ENCODE measurements at regions not wholly inside any gene's neighbourhood (a gene's known extent, or its start where the extent isn't known, plus 50 kb on each side); places are given as distances from the start of the nearest gene placed in this dataset.

GRCh38 chr18:73286584-73286983 lies 418.8 kb upstream of the NETO1 start:
- Histone ChIP-seq H3K9ac (ENCODE audit: insufficient read depth, low read length) (no peak overlapping the region), H3K27me3 (ENCODE audit: control insufficient read depth, insufficient read depth, low read length) (no peaks in the 10 kb centered on the region), H3K36me3 (ENCODE audit: control insufficient read depth, insufficient read depth, low read length) (no peaks in the 10 kb centered on the region), H3K4me2 (ENCODE audit: extremely low read depth, insufficient read depth, low read length) (no peak overlapping the region), H3K27ac (ENCODE audit: insufficient read depth, low read length) (no peak overlapping the region), H4K20me1 (ENCODE audit: control insufficient read depth, extremely low read depth, insufficient read depth, low read length) (no peaks in the 10 kb centered on the region), H3K9me3 (ENCODE audit: control insufficient read depth, insufficient read depth, low read depth, low read length) (no peaks in the 10 kb centered on the region), H3K4me3 (replicated peaks in 1 of 4; ENCODE audit: control extremely low read depth in 1 of 4, insufficient read depth in 1 of 4, low read depth in 3 of 4, low read length in 4 of 4) (no peak overlapping the region), H3K79me2 (ENCODE audit: control insufficient read depth, insufficient read depth, low read length) (no peaks in the 10 kb centered on the region), H3K4me1 (ENCODE audit: control insufficient read depth, extremely low read depth, insufficient read depth, low read length) (no peaks in the 10 kb centered on the region), H2AFZ (ENCODE audit: low read length) (no peak overlapping the region)
- no peak for DNase-seq (ENCODE audit: low read depth in 2 of 2)
- TF ChIP-seq CTCF (conservative IDR thresholded peaks at IDR 0.05 in 1 of 2, IDR thresholded peaks at IDR 0.05 in 1 of 2; ENCODE audit: low read depth in 1 of 2, low read length in 2 of 2) = no peak
- no peak for TF ChIP-seq EZH2 (IDR thresholded peaks at IDR 0.05; ENCODE audit: low read length, missing control alignments)

GRCh38 chr18:73283788-73284187 lies 416.0 kb upstream of the NETO1 start:
- Histone ChIP-seq H3K4me1 (ENCODE audit: control insufficient read depth, extremely low read depth, insufficient read depth, low read length) (no peaks in the 10 kb centered on the region), H2AFZ (ENCODE audit: low read length) (no peak overlapping the region), H3K4me2 (ENCODE audit: extremely low read depth, insufficient read depth, low read length) (no peak overlapping the region), H3K36me3 (ENCODE audit: control insufficient read depth, insufficient read depth, low read length) (no peaks in the 10 kb centered on the region), H3K27me3 (ENCODE audit: control insufficient read depth, insufficient read depth, low read length) (no peaks in the 10 kb centered on the region), H3K9ac (ENCODE audit: insufficient read depth, low read length) (no peak overlapping the region), H3K4me3 (replicated peaks in 1 of 4; ENCODE audit: control extremely low read depth in 1 of 4, insufficient read depth in 1 of 4, low read depth in 3 of 4, low read length in 4 of 4) (no peak overlapping the region), H3K27ac (ENCODE audit: insufficient read depth, low read length) (no peak overlapping the region), H4K20me1 (ENCODE audit: control insufficient read depth, extremely low read depth, insufficient read depth, low read length) (no peaks in the 10 kb centered on the region), H3K9me3 (ENCODE audit: control insufficient read depth, insufficient read depth, low read depth, low read length) (no peaks in the 10 kb centered on the region), H3K79me2 (ENCODE audit: control insufficient read depth, insufficient read depth, low read length) (no peaks in the 10 kb centered on the region)
- no peak for TF ChIP-seq CTCF (conservative IDR thresholded peaks at IDR 0.05 in 1 of 2, IDR thresholded peaks at IDR 0.05 in 1 of 2; ENCODE audit: low read depth in 1 of 2, low read length in 2 of 2)
- no peak for TF ChIP-seq EZH2 (IDR thresholded peaks at IDR 0.05; ENCODE audit: low read length, missing control alignments)
- peak; percentile 10 to 77 for DNase-seq (ENCODE audit: low read depth in 2 of 2)

GRCh38 chr18:73283032-73283431 lies 415.2 kb upstream of the NETO1 start:
- Histone ChIP-seq H3K4me1 (ENCODE audit: control insufficient read depth, extremely low read depth, insufficient read depth, low read length) (no peaks in the 10 kb centered on the region), H3K36me3 (ENCODE audit: control insufficient read depth, insufficient read depth, low read length) (no peaks in the 10 kb centered on the region), H2AFZ (ENCODE audit: low read length) (no peak overlapping the region), H3K4me3 (replicated peaks in 1 of 4; ENCODE audit: control extremely low read depth in 1 of 4, insufficient read depth in 1 of 4, low read depth in 3 of 4, low read length in 4 of 4) (no peak overlapping the region), H3K27me3 (ENCODE audit: control insufficient read depth, insufficient read depth, low read length) (no peaks in the 10 kb centered on the region), H3K4me2 (ENCODE audit: extremely low read depth, insufficient read depth, low read length) (no peak overlapping the region), H3K9me3 (ENCODE audit: control insufficient read depth, insufficient read depth, low read depth, low read length) (no peaks in the 10 kb centered on the region), H3K27ac (ENCODE audit: insufficient read depth, low read length) (no peak overlapping the region), H3K79me2 (ENCODE audit: control insufficient read depth, insufficient read depth, low read length) (no peaks in the 10 kb centered on the region), H4K20me1 (ENCODE audit: control insufficient read depth, extremely low read depth, insufficient read depth, low read length) (no peaks in the 10 kb centered on the region), H3K9ac (ENCODE audit: insufficient read depth, low read length) (no peak overlapping the region)
- TF ChIP-seq CTCF (conservative IDR thresholded peaks at IDR 0.05 in 1 of 2, IDR thresholded peaks at IDR 0.05 in 1 of 2; ENCODE audit: low read depth in 1 of 2, low read length in 2 of 2) = no peak
- TF ChIP-seq EZH2 (IDR thresholded peaks at IDR 0.05; ENCODE audit: low read length, missing control alignments) = no peak
- peak in 1 of 2 donors; percentile 44 for DNase-seq (ENCODE audit: low read depth in 2 of 2)

Measured in fibroblast of lung (primary cell).